Memory B cell (primary cell): ENCODE measurements at regions not wholly inside any gene's neighbourhood (a gene's known extent, or its start where the extent isn't known, plus 50 kb on each side); places are given as distances from the start of the nearest gene placed in this dataset.
"Not testable (repeated sequence)": the region's sequence is repeated elsewhere in the genome, so short reads cannot be mapped to it uniquely, and the experiment has no call there.

ENCODE experiments used
- ATAC-seq: fragments of 150-1000 bp; cut with Tn5 transposase; 2 replicates; pipeline ENCODE4 v1.10.0; 2021; ENCODE audit warnings: low read depth, mild to moderate bottlenecking, moderate library complexity
- DNase-seq, 2 donors: peaks; one replicate each; pipeline ENCODE4 v3.0.0; 2022; ENCODE audit warnings: low spot score in 2 of 2
- H3K27ac Mint-ChIP-seq: one replicate; pipeline ENCODE4 v1.8.0; 2022; ENCODE audit warnings: mild to moderate bottlenecking, moderate library complexity, mixed read lengths
- H3K27me3 Mint-ChIP-seq: one replicate; pipeline ENCODE4 v1.8.0; 2022; ENCODE audit warnings: mixed read lengths
- H3K36me3 Mint-ChIP-seq: one replicate; pipeline ENCODE4 v1.8.0; 2022; ENCODE audit warnings: mild to moderate bottlenecking, mixed read lengths
- H3K4me1 Mint-ChIP-seq: one replicate; pipeline ENCODE4 v1.8.0; 2022; ENCODE audit warnings: mixed read lengths
- H3K4me3 Mint-ChIP-seq: one replicate; pipeline ENCODE4 v1.8.0; 2022; ENCODE audit warnings: mild to moderate bottlenecking, moderate library complexity, mixed read lengths
- H3K9me3 Mint-ChIP-seq: one replicate; pipeline ENCODE4 v1.8.0; 2022; ENCODE audit warnings: mixed read lengths

DNA sequence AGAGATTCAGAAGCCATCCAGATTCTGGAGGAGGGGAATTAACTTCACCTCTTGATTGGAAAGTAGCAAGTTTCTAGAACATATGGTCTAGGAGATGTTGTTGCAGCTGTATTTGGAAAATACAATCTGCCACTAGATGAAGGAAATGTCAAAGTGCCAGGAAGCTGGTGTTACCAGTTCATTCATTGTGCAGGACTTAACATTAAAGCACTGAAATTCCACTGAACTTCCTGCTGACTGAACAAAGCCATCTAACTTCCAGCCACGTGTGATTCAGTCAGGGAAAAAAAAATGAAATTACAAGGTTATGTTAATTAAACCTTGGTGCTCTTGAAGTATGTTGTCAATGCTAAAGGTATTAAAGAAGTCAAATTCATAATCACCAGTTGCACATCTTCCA is 321.5 kb upstream of the SASH1 start:
- Mint-ChIP-seq H3K27me3 (no peaks in the 10 kb centered on the region), H3K27ac (no peak overlapping the region), H3K4me1 (no peaks in the 10 kb centered on the region), H3K4me3 (no peak overlapping the region), H3K9me3 (peaks cover 7% of the 10 kb centered on the region), H3K36me3 (no peaks in the 10 kb centered on the region)
- no peak for ATAC-seq
- DNase-seq: no peak

DNA sequence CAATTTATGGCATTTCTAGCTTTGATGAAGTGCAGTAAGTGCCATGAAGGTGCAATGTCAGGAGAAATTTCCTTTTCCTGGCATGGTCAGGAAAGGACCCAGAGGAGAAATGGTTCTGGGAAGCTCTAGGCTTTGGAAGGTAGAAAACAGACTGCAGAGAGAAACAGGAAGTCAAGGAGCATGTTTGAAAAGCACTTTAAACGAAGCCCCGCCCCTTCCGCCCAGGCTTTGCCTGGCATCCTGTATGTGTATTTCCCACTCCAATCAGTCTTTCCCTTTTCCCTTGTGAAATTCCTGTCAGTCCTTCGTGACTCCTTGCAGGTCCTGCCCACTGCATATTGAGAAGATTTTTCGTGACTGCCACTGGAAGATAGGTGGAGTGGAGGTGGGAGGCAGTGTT is 320.9 kb upstream of the SASH1 start:
- H3K27ac Mint-ChIP-seq: no peak overlapping the region

DNA sequence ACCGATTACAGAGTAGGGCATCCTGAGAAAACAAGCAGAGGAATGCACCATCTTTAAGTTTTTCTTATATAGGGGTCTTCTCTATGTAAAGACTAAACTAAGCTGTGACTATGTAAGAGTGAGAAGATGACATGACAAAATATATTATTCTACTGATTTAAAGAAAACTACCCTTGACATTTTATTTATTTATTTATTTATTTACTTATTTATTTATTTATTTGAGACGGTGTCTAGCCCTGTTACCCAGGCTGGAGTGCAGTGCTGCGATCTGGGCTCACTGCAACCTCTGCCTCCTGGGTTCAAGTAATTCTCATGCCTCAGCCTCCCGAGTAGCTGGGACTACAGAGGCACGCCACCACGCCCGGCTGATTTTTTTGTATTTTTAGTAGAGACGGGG is 320.4 kb upstream of the SASH1 start:
- DNase-seq, H3K4me1 Mint-ChIP-seq, H3K9me3 Mint-ChIP-seq, H3K4me3 Mint-ChIP-seq, ATAC-seq, H3K27me3 Mint-ChIP-seq, H3K27ac Mint-ChIP-seq, H3K36me3 Mint-ChIP-seq: not testable (repeated sequence)

More for the DNA sequence above, 320.9 kb upstream of the SASH1 start:
- Mint-ChIP-seq H3K9me3 (peaks cover 4% of the 10 kb centered on the region), H3K4me1 (no peaks in the 10 kb centered on the region), H3K4me3 (no peak overlapping the region), H3K27me3 (no peaks in the 10 kb centered on the region), H3K36me3 (no peaks in the 10 kb centered on the region)
- ATAC-seq (no peak), DNase-seq (no peak)

GRCh38 chr6:148027201-148027600 is 315.4 kb upstream of the SASH1 start:
- Mint-ChIP-seq H3K27me3 (no peaks in the 10 kb centered on the region), H3K9me3 (peaks cover 2% of the 10 kb centered on the region), H3K27ac (no peak overlapping the region), H3K4me3 (no peak overlapping the region), H3K36me3 (no peaks in the 10 kb centered on the region), H3K4me1 (no peaks in the 10 kb centered on the region)
- no peak for ATAC-seq
- DNase-seq: no peak

GRCh38 chr6:148035806-148036390 is 306.7 kb upstream of the SASH1 start:
- Mint-ChIP-seq H3K4me3 (no peak overlapping the region), H3K27me3 (no peaks in the 10 kb centered on the region), H3K4me1 (no peaks in the 10 kb centered on the region), H3K36me3 (no peaks in the 10 kb centered on the region), H3K27ac (no peak overlapping the region), H3K9me3 (peaks cover 1% of the 10 kb centered on the region)
- ATAC-seq (no peak), DNase-seq (no peak)

- Mint-ChIP-seq H3K27ac (no peak overlapping the region), H3K36me3 (no peaks in the 10 kb centered on the region), H3K4me1 (no peaks in the 10 kb centered on the region), H3K9me3 (peaks cover 2% of the 10 kb centered on the region), H3K27me3 (no peaks in the 10 kb centered on the region), H3K4me3 (no peak overlapping the region)
- DNase-seq (no peak), ATAC-seq (no peak)
Observed at GRCh38 chr6:148037496-148037895, 305.1 kb upstream of the SASH1 start.

DNA sequence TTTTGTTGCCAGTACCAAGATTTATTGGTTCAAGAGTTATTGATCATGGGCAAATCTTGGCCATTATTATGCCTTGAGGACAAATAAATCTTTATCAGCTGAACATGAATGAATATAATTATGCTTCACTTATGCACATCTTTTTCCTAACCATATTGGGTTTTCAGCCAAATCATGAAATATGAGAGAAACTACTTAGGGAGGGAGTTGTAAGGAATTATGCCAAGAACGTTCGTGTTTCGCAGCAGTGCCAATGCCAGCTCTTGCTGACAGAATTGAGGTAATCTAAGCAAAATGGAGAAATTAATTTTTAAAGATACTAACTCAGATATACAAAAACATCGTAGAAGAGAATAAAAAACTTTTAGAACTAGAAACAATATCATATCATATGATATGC is 301.1 kb upstream of the SASH1 start:
- Mint-ChIP-seq H3K9me3 (peaks cover 1% of the 10 kb centered on the region), H3K4me1 (no peaks in the 10 kb centered on the region), H3K27ac (no peak overlapping the region), H3K36me3 (no peaks in the 10 kb centered on the region), H3K4me3 (no peak overlapping the region), H3K27me3 (no peaks in the 10 kb centered on the region)
- ATAC-seq: no peak
- no peak for DNase-seq

DNA sequence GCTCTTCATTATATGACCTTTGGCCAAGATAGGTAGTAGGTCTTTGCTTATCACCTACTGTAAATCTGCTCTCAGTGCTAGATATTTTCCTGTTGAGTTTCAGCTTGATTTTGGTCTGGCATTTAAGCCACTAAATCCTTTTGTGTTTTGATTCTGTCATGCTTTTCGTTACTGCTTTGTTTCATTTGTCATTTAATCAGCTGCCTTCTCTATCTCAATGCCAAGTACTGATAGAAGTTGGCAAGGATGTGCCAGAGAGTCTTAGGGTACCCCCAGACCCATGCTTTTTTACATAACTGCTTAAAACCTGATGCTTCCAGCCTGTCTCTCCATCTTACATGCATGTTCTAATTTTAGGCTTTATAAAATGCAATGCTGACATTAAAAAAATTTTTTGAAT is 300.1 kb upstream of the SASH1 start:
- no peak overlapping the region for H3K4me3 Mint-ChIP-seq

DNA sequence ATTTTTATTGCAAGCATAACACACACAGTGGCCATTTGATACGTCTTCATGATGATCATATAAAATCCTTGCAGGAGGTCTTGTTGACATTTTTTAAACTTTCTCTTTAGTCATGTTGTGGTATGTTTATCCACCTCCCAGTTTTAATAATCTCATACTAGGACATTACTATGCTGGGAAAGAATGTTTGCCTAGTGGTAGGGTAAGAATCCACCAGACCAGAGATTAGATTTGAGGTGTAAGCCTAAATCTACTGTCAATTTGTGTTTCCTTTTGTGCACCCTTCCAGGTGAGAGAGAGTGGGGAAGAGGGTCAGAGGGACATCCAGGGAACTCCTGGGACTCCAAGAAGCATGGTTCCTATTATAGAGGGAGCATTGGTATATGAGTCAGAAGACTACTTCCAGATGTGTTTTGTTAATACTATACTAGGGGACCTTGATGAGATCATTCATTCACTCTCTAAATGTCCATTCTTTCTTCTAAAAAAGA is 298.3 kb upstream of the SASH1 start:
- no peak overlapping the region for H3K27ac Mint-ChIP-seq
- H3K4me3 Mint-ChIP-seq: no peak overlapping the region
- H3K36me3 Mint-ChIP-seq: no peaks in the 10 kb centered on the region
- peaks cover 3% of the 10 kb centered on the region for H3K9me3 Mint-ChIP-seq
- ATAC-seq: no peak
- no peaks in the 10 kb centered on the region for H3K4me1 Mint-ChIP-seq
- no peaks in the 10 kb centered on the region for H3K27me3 Mint-ChIP-seq
- DNase-seq: no peak

More for the DNA sequence above, 300.1 kb upstream of the SASH1 start:
- Mint-ChIP-seq H3K27me3 (no peaks in the 10 kb centered on the region), H3K36me3 (no peaks in the 10 kb centered on the region), H3K27ac (no peak overlapping the region), H3K4me1 (no peaks in the 10 kb centered on the region), H3K9me3 (peaks cover 1% of the 10 kb centered on the region)
- DNase-seq: no peak
- no peak for ATAC-seq

- ATAC-seq (no peak), DNase-seq (no peak)
- Mint-ChIP-seq H3K27ac (no peak overlapping the region), H3K4me3 (no peak overlapping the region), H3K9me3 (peaks cover 3% of the 10 kb centered on the region), H3K4me1 (no peaks in the 10 kb centered on the region), H3K27me3 (no peaks in the 10 kb centered on the region), H3K36me3 (no peaks in the 10 kb centered on the region)
Observed at GRCh38 chr6:148044921-148045320, 297.7 kb upstream of the SASH1 start.

DNA sequence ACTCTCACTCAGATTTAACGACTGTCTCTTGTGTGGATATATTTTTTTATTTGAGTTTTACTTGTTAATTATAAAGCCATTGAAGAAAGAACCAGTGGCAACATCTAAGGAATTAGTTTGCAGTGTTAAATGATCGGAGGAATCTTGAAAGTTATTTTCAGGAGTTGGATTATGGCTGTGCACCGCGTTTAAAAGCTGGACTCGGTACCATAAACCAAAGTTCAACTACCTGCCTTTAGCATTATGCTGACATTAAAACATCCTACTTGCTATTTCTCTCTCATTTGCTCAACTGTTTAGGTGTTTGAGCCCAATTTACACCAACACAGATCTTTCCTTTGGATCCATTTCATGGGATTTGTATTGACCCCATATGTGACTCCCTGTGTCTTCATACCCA is 289.4 kb upstream of the SASH1 start:
- H3K4me1 Mint-ChIP-seq: no peaks in the 10 kb centered on the region
- no peaks in the 10 kb centered on the region for H3K36me3 Mint-ChIP-seq
- peaks cover 5% of the 10 kb centered on the region for H3K9me3 Mint-ChIP-seq
- H3K27ac Mint-ChIP-seq: no peak overlapping the region
- no peak overlapping the region for H3K4me3 Mint-ChIP-seq
- ATAC-seq (no peak), DNase-seq (no peak)
- no peaks in the 10 kb centered on the region for H3K27me3 Mint-ChIP-seq

GRCh38 chr6:148053796-148054195 is 288.8 kb upstream of the SASH1 start:
- peaks cover 5% of the 10 kb centered on the region for H3K9me3 Mint-ChIP-seq
- no peak for DNase-seq
- H3K36me3 Mint-ChIP-seq: no peaks in the 10 kb centered on the region

GRCh38 chr6:148054219-148054618 is 288.4 kb upstream of the SASH1 start:
- H3K27ac Mint-ChIP-seq: no peak overlapping the region
- no peak overlapping the region for H3K4me3 Mint-ChIP-seq
- H3K27me3 Mint-ChIP-seq: no peaks in the 10 kb centered on the region
- no peaks in the 10 kb centered on the region for H3K36me3 Mint-ChIP-seq
- no peak for DNase-seq
- peaks cover 8% of the 10 kb centered on the region for H3K9me3 Mint-ChIP-seq
- no peaks in the 10 kb centered on the region for H3K4me1 Mint-ChIP-seq
- ATAC-seq: no peak

More at GRCh38 chr6:148053796-148054195, 288.8 kb upstream of the SASH1 start:
- Mint-ChIP-seq H3K27me3 (no peaks in the 10 kb centered on the region), H3K27ac (no peak overlapping the region), H3K4me3 (no peak overlapping the region), H3K4me1 (no peaks in the 10 kb centered on the region)
- ATAC-seq: no peak

DNA sequence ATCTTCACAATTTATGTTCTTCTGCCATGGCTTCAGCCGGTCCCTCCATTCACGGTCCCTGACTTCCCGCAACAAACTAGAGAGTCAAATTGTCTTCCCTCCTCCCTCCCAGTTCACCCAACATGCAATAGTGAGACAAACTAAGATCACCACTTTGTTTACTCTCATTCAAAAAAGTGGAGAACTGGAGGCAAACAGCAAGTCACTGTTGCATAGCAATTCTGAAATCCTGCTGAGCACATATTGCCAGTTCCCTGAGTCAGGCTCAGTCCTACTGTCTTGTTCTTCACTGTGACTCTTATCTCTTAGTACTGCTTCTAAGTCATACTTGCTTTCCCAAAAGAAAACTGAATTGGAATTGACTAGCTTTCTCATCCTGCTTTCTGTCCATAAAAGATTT is 287.2 kb upstream of the SASH1 start:
- ATAC-seq (no peak), DNase-seq (no peak)
- Mint-ChIP-seq H3K27ac (no peak overlapping the region), H3K36me3 (no peaks in the 10 kb centered on the region), H3K27me3 (no peaks in the 10 kb centered on the region), H3K9me3 (peaks cover 11% of the 10 kb centered on the region), H3K4me3 (no peak overlapping the region), H3K4me1 (no peaks in the 10 kb centered on the region)

DNA sequence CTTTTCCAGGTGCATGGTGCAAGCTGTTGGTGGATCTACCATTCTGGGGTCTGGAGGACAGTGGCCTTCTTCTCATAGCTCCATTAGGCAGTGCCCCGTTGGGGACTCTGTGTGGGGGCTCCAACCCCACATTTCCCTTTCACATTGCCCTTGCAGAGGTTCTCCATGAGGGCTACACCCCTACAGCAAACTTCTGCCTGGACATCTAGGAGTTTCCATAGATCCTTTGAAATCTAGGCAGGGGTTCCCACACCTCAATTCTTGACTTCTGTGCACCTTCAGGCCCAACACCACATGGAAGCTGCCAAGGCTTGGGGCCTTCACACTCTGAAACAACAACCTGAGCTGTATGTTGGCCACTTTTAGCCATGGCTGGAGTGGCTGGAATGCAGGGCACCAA is 282.8 kb upstream of the SASH1 start:
- H3K4me1 Mint-ChIP-seq: no peaks in the 10 kb centered on the region
- H3K4me3 Mint-ChIP-seq: no peak overlapping the region
- no peaks in the 10 kb centered on the region for H3K36me3 Mint-ChIP-seq
- no peaks in the 10 kb centered on the region for H3K27me3 Mint-ChIP-seq
- no peak overlapping the region for H3K27ac Mint-ChIP-seq
- DNase-seq (no peak), ATAC-seq (no peak)
- peaks cover 12% of the 10 kb centered on the region for H3K9me3 Mint-ChIP-seq
